HG02588 (cell line): ENCODE measurements at regions not wholly inside any gene's neighbourhood (a gene's known extent, or its start where the extent isn't known, plus 50 kb on each side); places are given as distances from the start of the nearest gene placed in this dataset.

Experiments
- ATAC-seq: cut with Tn5 transposase; IDR thresholded peaks from one replicate; pipeline ENCODE4 v1.9.1; 2021; ENCODE audit warnings: mild to moderate bottlenecking, moderate library complexity; ENCODE audit not compliant: unreplicated experiment

DNA sequence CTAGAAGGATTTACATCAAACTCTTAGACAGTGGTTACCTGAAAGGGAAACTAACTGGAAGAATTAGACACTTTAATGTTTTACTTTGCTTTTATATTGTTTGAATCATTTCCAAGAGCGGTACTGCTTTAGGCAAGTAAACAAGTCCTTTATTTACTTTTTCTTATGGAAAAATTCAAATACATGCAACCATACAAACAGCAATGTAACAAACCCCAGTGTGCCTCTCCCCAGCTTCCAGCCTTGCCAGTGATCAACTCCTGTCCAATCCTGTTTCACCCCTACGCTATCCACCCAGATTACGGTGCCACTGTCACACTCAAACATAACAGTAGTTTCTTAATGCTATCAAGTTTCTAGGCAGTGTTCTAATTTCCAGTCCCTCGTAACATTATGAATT lies 85.9 kb downstream of the C16orf95 start:
- ATAC-seq = no peak

DNA sequence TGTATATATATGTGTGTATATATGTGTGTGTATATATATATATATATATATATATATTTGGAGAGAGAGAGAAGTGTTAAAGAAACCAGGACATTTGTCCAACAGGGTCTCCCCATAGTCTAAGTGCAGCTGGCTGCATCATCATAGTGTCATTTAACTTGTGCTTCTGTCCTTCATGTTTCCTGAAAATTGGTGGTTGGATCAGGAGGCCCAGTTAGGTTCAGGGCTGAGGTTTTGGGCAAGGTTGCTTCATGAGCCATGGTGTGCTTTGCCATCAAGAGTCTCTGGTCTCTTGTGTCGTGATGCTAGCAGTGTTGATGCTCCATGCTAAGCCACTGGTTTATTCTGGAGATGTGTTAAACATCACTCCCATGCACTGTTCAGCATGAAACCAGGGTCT lies 85.3 kb downstream of the C16orf95 start:
- ATAC-seq = no peak

DNA sequence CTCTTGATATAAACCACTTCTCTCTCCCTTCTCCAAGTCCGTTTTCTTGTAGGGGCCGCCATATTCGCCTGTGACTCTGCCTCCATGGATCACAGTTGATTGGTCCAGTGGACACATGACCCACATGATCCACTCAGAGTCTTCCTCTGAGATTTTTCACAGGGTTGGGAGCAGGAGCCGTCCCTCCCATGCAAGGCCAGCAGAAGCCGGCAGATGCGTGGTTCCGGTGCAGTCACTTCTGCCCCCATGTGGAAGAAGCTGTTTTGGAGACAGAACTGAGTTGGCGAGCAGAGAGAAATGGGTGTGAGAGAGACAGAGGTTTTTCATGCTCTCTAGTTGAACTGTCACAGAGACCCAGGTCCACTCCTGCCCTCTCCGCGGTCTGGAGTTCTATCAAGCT lies 83.3 kb downstream of the C16orf95 start:
- ATAC-seq = no peak

DNA sequence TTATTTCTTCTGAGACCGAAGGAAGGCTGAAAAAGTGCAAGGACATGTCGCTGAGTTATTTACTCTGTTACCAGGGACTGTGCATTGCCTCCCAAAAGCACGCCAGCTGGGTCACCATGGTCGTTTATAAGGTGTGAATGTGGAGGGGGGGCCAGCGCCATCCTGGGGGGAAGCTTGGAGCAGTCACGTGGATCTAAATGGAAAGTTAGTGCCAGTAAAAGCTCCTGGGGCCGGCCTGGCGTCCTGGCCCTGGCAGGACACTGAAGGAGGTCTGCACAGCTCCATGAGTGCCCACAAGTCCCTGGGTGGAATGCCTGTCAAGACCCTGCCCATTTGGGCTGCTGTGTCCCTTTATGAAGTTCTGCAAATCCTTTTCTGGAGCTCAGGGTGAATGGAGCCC lies 82.6 kb downstream of the C16orf95 start:
- no peak for ATAC-seq

DNA sequence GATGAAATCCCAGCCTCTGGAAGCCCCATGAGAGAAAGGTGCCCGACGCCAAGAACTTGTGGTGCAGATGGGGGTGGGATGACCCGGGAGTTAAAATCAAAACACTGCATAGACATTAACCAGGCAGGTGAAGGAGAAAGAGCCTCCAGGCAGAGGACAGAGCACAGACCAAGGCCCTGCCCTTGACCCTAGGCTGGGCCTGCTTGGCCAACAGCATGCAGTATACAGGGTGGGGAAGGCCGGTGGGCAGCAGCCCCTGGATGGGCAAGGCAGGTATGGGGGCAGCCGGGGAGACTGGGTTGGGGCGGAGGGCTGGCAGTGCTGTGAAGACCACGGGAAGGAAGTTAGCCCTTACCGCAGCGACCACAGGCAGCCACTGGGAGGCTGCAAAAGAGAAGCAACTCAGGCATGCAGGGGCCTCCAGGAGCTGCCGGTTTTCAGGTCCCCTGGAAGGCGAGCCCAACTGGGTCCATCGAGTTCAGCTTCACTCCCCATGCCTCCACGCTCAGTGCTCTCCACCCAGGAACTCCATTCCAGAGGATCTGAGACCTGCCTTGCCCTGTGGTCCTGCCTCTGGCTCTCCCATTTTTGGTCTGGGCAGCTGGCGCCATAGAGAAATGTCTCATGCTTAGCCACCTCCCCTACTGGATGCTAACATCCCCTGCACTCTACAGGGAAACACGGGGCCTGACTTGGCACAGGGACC lies 81.2 kb downstream of the C16orf95 start:
- ATAC-seq = no peak

DNA sequence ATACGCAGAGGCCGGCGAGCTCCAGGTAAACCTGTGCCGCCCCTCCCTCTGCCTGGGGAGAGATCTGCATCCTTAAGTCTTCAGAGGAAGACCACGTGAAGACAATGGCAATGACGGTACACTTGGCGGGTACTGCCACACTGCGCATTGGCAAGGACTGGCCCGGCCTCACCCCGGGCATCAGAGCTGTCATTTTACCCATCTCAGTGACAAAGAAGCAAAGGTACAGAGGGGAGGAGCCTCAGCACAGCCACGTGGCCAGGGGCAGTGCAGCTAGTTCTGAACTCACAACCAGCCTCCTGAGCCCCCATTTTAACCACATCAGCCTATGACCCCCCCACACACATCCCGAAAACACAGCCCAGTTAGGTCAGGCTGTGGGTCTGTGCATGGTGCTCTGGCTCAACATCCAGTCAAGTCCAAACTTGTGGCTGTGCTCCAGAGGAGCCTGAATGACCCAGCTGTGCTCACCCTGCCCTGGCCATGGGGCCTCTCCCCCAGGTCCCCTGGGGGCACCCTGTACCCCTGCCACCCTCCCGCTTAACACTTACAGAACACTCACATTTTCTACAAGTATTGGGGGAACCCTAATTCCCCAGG lies 80.6 kb downstream of the C16orf95 start:
- ATAC-seq = no peak

DNA sequence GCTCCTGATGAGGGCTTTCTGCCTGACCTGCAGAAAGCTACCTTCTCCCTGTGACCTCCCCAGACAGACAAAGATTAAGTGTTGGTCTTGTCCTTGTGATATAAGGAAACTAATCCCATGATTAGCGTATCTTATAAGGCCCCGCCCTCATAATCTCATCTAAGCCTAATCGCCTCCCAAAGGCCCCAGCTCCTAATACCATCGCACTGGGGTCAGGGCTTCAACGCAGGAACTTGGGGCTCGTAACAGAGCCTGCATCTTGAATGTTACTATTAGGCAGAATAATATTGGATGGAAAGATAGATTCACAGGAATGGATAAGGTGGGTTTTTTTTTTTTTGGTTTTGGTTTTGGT lies 78.9 kb downstream of the C16orf95 start:
- no peak for ATAC-seq

DNA sequence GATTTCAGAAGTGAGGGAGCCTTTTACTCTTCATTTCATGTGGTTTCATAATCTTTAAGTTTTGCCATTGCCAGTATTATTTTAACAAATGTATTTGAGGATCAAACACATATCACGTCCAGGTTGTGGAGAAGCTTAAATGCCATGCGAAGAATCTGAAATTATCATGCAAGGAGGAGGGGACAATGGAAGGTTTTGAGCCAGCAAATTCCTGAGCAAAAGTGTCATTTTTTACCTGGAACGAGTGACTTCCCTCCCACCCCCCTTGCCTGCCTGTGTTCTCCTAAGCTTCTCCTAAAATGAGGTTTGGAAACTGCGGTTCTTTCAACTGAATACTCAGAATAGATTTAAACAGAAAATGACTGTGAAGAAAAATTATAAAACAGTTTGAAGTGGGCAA lies 77.6 kb downstream of the C16orf95 start:
- ATAC-seq = no peak

DNA sequence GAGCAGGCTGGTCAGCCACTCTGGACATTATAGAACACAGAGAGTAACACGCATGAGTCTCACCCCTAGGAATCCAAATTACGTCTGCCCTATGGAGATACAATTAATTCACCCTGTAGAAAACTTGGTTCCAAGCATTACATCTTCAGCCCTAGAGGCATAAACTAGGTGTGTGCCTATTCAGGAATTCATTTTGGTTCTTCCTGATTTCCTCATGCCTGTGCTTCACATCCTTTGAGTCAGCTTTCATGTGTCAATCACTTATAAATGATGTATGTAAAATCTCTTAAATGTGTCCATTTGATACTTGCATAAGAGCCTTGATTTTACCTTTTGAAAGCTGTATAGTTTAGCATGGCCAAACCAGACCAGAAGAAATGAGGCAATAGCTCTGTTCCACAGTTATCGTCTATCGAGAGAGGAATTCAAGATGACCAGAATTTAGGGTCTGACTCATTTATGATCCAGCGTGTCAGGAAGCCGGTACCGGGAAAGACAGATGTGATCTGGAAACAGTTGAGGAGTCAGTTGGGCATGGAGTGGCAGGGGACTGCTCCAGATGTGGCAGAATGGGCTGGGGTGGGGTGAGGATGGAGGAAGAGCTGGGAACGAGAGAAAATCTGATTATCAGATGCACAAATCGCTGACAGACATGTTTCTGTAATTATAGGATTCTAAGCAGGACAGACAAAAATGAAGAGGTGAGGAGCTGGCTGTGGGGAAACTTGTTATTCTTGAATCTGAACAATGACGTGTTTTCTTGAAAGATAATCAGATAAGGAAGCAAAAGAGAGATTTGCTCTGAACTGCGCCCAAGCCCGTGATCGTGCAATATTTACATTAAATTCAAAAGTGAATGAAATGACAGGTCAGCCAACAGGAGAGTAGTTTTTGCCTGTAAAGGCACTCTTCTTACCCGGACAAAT lies 76.7 kb downstream of the C16orf95 start:
- ATAC-seq = no peak

DNA sequence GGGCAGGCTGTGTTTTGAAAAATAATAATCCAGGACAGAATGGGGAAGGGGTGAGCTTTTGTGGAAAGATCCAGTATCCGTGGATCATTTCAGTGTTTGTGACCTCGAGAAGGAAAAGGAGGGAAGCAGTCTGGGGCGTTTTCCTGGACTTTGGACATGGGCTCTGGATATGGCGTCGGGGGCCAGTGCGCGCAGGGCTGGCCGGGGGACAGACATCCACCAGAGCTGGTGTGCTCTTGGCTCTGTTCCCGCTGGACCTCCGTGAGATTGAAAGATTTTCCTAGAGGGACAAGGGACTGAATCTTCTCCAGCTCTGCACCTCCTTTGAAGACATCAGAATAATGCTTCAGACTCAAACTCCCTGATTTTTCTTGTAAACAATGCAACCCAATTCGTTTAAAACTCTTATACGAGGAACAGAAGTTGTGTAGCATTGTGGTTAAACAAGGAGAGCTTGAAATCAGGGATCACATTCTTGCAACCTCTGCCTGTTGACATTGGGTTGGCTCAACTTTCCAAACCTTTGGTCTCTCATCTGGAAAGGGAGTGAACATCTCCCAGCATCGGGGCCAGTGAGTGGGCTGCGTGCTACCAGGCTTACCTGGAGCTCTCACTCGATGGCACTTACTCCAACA lies 75.9 kb downstream of the C16orf95 start:
- ATAC-seq = no peak

DNA sequence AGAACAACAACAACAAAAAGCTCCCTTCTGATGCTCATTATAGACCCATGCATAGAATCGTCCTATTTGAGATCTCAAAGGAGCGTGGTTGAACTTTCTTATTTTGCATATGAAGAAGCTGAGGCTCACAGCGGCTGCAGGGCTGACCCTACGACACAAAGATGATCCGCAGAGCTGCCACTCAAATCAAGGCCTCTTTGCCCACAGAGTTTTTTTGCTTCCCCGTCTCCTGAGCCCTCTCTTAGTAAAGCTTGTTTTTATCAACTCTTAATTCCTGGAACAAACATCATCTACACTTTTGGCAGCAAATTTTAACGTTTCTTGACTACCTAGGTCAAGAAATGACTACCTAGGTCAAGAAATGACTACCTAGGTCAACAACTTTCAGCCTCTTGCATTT lies 73.7 kb downstream of the C16orf95 start:
- no peak for ATAC-seq

DNA sequence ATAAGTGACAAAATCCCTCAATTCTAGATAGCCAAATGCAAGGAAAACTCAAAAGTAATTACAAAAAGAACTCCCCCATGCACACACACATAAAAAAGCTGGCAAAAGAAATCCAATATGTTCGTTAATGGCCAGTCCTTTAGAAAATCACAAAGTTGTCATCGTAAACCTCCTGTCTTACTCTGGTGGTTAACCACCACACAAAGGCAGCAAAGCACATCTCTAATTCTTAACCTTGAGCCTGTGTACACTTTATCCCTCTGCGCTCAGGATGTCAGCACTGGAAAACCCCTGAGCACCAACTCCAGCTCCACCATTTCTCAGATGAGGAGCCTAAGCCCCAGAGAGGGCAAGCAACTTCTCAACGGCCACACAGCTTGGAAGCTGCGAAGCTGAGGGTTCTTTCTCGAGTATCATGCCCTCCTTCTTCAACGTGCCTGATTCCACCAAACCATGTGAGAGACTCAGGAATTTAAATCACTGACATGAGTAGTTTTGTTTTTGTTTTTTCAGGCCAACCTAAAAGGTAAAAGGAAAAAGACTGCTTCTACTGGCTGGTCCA lies 72.5 kb downstream of the C16orf95 start:
- no peak for ATAC-seq

DNA sequence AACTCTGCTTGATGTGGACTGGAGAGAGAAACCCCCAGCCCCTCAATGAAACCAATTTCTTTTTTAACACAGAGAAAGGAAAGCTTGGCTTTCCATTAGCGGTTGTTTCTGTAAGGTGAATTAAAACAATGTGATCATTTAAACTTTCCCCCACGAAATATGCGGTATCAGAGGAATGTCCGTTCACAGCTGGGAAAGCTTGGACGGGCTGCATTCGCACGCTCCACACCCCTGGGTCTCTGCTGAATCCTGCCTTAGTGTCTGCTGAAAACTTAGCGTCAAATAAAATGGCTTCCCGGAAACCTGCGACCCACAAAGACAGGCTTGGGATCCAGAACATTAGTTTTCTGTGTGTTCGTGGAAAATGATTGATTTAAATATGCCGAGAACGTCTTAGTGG lies 71.7 kb downstream of the C16orf95 start:
- ATAC-seq = no peak

DNA sequence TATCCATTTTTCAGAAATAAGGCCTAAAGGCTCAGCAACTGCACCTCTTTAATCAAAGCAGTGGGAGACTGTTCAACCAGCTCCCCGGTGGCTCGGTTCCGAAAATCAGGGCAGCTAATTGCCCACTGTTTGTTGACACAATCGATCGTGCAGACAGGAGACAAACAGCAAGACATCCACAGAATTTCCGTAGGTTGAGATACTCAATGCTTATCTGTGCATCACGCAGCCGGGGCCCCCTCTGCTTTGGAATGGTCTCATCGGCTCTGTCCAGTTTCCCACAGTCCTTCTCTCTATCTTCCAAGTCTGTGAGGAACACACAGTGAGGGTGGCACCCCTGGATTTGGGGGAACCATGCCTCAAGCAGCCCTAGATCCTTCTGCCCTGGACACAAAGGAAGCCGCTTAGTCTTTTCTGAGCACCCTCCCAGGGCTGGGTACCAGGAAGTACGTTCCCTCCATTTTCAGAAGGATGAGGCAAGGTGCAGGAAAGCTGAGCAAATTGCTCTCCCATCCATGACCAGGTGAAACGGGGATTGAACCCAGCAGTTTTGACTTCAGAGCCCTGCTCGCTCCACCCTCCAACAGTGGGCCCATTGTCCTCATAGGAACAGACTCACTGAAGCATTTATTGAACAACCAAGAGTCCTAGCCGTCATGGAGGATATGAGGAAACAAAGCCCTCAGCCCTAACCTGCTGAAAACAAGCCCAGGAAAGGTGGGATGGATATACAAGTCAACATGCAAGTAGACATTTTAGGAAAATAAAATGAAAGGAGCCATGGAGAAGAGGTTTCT lies 70.7 kb downstream of the C16orf95 start:
- ATAC-seq = no peak

DNA sequence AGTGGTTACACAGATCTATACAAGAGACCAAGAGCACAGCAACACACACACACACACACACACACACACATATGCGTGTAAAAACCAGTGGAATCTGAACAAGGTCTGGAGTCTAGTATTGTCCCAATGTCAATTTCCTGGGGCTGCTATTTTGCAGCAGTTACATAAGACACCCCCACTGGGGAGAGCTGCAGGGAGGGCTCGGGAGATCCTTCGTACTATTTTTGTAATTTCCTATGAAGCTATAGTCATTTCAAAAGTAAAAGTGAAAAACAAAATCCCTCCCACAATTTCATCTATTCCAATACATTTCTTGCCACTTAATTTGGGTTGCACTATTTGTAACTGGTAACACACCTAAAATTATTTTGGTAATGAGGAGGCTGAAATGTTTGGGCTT lies 68.5 kb downstream of the C16orf95 start:
- ATAC-seq = no peak

DNA sequence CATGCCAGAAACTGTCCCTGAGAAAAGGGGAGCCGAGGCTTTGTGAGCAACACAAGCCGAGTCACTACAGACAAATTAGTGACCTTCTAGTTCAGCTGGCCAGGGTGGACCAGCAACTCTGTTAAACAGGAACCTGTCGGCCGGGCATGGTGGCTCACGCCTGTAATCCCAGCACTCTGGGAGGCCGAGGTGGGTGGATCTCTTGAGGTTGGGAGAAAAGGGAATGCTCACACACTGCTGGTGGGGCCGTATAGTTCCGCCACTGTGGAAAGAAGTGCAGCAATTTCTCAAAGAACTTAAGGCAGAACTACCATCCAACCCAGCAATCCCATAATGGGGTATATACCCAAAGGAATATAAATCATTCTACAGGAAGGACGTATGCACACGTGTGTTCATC lies 67.8 kb downstream of the C16orf95 start:
- no peak for ATAC-seq

DNA sequence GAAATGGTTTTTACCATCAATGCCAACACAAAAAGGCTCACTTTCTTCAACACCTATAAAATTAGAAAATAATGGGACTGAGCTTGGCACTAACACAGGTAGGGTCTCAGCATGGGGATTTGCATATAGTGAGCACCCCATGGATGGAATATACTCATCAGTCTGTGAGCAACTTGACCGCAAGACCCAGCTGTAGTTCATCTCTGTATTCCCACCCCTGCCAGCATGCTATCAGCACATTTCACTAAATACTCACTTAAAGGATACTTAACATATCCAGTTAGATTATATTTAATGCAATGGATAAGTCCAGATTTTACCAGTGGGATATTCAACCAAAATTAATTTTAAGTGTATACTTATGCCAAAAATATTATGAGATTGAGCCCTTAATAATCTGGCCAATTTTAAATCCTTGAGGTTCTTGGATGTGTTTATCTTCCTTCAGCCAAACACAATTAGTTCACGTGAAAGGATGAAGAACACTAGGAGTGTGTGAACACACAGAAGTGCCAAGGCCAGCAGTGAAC lies 66.7 kb downstream of the C16orf95 start:
- ATAC-seq = no peak

DNA sequence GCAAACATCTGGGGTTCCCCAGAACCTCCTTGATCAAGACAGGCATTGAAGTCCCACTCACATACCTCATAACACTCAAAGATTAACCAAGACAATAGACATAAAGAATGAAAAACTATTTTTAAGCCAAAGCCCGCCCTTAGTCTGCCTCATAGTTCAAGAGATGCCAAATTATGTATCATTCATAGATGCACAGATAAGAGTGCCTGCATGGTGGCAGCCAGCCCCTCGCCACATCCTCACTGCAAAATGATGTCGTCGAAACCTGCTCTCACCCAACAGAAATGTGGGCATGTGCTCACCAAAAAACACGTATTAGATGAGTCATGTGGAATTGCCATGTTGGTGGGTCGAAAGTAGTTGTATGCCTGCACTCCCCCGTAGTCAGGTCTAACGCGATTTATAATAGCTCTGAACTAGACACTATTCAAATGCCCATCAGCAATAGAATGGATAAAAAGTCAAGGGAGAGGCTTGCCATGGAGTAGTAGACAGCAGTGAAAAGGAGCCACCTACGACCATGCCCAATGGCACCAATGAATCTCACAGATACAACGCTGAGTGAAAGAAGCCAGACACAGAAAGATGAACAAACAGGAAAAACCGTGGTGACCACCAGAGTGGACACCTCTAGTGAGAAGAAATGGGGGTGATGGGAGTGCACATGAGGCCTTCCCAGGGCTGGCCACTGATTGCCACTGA lies 64.8 kb downstream of the C16orf95 start:
- ATAC-seq = no peak
